Right atrium auricular region (tissue), 2 donors: ENCODE measurements at regions not wholly inside any gene's neighbourhood (a gene's known extent, or its start where the extent isn't known, plus 50 kb on each side); places are given as distances from the start of the nearest gene placed in this dataset.
"Not testable (repeated sequence)": the region's sequence is repeated elsewhere in the genome, so short reads cannot be mapped to it uniquely, and the experiment has no call there.

Experiments
- DNase-seq: peaks from one replicate; pipeline ENCODE4 v3.0.0-alpha.2; 2019; ENCODE audit warnings: low spot score
- H3K27ac ChIP-seq, 2 donors: fragments of 200-600 bp; sonication (generic); 1 replicate in 1 of 2; 2 replicates in 1 of 2; pipeline ENCODE4 v1.5.1; 2016 to 2019
- H3K27me3 ChIP-seq, 2 donors: fragments of 200-600 bp; sonication (generic); one replicate each; pipeline versions ENCODE4 v1.5.1 to v1.6.0; 2017 to 2019
- H3K36me3 ChIP-seq: fragments of 200-600 bp; sonication (generic); one replicate; pipeline ENCODE4 v1.5.1; 2016
- H3K4me1 ChIP-seq, 2 donors: fragments of 200-600 bp; sonication (generic); one replicate each; pipeline versions ENCODE4 v1.5.1 to v1.6.0; 2017 to 2019
- H3K4me3 ChIP-seq, 2 donors: fragments of 200-600 bp; sonication (generic); 1 replicate in 1 of 2; 2 replicates in 1 of 2; pipeline ENCODE4 v1.5.1; 2017 to 2019; ENCODE audit warnings: mild to moderate bottlenecking in 1 of 2, moderate library complexity in 1 of 2
- H3K9me3 ChIP-seq, 2 donors: fragments of 200-600 bp; sonication (generic); one replicate each; pipeline ENCODE4 v1.5.1; 2019
- TF ChIP-seq, protein P1 (sequence below), 2 donors: fragments of 200-600 bp; sonication (generic); IDR thresholded peaks; one replicate each; pipeline ENCODE4 v1.5.1; 2019; ENCODE audit warnings: antibody characterized with exemption in 2 of 2

GRCh38 chr18:66043009-66043408 lies 292.2 kb downstream of the CDH7 start:
- no peaks in the 10 kb centered on the region for H3K36me3 ChIP-seq
- H3K4me1 ChIP-seq = no peaks in the 10 kb centered on the region
- no peaks in the 10 kb centered on the region for H3K27me3 ChIP-seq
- no peak overlapping the region for H3K4me3 ChIP-seq
- H3K27ac ChIP-seq = no peak overlapping the region
- TF ChIP-seq, protein P1, sequence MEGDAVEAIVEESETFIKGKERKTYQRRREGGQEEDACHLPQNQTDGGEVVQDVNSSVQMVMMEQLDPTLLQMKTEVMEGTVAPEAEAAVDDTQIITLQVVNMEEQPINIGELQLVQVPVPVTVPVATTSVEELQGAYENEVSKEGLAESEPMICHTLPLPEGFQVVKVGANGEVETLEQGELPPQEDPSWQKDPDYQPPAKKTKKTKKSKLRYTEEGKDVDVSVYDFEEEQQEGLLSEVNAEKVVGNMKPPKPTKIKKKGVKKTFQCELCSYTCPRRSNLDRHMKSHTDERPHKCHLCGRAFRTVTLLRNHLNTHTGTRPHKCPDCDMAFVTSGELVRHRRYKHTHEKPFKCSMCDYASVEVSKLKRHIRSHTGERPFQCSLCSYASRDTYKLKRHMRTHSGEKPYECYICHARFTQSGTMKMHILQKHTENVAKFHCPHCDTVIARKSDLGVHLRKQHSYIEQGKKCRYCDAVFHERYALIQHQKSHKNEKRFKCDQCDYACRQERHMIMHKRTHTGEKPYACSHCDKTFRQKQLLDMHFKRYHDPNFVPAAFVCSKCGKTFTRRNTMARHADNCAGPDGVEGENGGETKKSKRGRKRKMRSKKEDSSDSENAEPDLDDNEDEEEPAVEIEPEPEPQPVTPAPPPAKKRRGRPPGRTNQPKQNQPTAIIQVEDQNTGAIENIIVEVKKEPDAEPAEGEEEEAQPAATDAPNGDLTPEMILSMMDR (IDR thresholded peaks at IDR 0.05) = no peak
- DNase-seq = no peak
- no peaks in the 10 kb centered on the region for H3K9me3 ChIP-seq

GRCh38 chr18:66013969-66014368 lies 263.2 kb downstream of the CDH7 start:
- no peak for DNase-seq
- TF ChIP-seq, protein P1 (IDR thresholded peaks at IDR 0.05) = no peak
- no peaks in the 10 kb centered on the region for H3K4me1 ChIP-seq
- H3K9me3 ChIP-seq = no peaks in the 10 kb centered on the region
- H3K27me3 ChIP-seq = no peaks in the 10 kb centered on the region
- H3K27ac ChIP-seq = no peak overlapping the region
- H3K4me3 ChIP-seq = no peak overlapping the region
- H3K36me3 ChIP-seq = no peaks in the 10 kb centered on the region

GRCh38 chr18:66011916-66012315 lies 261.1 kb downstream of the CDH7 start:
- H3K9me3 ChIP-seq = no peaks in the 10 kb centered on the region
- H3K4me1 ChIP-seq = no peaks in the 10 kb centered on the region
- TF ChIP-seq, protein P1 (IDR thresholded peaks at IDR 0.05) = no peak
- H3K36me3 ChIP-seq = no peaks in the 10 kb centered on the region
- H3K27ac ChIP-seq = no peak overlapping the region
- H3K4me3 ChIP-seq = no peak overlapping the region
- DNase-seq = no peak
- no peaks in the 10 kb centered on the region for H3K27me3 ChIP-seq

DNA sequence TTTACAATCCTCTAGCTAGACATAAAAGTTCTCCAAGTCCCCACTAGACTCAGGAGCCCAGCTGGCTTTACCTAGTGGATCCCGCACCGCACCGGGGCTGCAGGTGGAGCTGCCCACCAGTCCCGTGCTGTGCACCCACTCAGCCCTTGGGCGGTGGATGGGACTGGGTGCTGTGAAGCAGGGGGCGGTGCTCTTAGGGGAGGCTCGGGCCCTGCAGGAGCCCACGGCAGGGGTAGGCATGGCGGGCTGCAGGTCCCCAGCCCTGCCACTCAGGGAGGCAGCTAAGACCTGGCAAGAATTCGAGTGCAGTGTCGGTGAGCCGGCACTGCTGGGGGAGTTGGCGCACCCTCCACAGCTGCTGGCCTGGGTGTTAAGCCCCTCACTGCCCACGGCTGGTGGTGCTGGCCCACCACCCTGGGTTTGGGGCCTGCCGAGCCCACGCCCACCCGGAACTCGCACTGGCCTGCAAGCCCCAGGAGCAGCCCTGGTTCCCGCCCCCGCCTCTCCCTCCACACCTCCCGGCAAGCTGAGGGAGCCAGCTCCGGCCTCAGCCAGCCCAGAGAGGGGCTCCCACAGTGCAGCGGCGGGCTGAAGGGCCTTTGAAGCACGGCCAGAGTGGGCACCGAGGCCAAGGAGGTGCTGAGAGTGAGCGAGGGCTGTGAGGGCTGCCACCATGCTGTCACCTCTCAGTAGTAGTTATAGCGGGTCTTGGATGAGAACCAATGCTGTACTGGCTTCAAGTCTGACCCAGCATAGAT lies 255.2 kb downstream of the CDH7 start:
- TF ChIP-seq, protein P1 (IDR thresholded peaks at IDR 0.05) = no peak
- Histone ChIP-seq H3K36me3 (no peaks in the 10 kb centered on the region), H3K27ac (no peak overlapping the region), H3K9me3 (no peaks in the 10 kb centered on the region), H3K4me3 (no peak overlapping the region), H3K4me1 (no peaks in the 10 kb centered on the region), H3K27me3 (no peaks in the 10 kb centered on the region)
- no peak for DNase-seq

DNA sequence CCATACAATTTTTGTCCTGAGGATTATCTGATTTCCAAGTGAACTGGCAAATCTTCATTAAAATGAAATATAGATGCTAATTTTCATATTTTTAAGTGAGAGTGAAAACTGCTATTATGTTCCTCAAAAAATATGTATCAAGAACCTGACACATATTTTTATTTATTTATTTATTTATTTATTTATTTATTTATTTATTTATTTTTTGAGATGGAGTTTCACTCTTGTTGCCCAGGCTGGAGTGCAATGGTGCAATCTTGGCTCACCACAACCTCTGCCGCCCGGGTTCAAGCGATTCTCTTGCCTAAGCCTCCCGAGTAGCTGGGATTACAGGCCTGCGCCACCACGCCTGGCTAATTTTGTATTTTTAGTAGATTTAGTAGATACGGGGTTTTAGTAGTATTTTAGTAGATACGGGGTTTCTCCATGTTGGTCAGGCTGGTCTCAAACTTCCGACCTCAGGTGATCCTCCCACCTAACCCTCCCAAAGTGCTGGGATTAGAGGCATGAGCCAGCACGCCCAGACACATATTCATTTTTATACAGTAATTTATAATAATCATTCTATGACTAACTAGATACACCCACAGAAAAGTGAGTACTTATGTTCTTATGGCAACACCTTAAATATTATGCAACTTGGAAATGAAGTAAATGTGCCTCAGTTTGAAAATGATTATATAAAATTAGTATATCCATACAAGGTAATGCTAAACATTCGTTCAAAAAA lies 248.3 kb downstream of the CDH7 start:
- H3K4me1 ChIP-seq, H3K27me3 ChIP-seq, H3K4me3 ChIP-seq, DNase-seq, H3K36me3 ChIP-seq, H3K9me3 ChIP-seq, H3K27ac ChIP-seq: not testable (repeated sequence)

DNA sequence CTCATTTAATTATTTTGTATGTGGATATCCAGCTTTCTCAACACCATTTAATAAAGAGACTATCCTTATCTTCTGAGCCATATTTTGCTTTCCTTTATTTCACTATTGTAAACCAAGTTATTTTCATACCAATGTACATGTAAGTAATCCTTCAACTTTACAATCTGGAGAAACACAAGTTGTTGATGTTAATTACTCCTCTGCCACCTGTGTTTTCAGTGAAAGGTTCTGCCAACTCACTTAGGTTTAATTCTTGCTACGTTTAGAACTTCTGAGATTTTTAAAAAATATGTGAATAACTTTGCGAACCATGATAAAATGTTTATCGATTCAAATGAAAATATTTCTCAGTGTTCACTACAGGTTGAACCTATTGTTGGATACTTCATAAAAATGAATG lies 244.4 kb downstream of the CDH7 start:
- no peaks in the 10 kb centered on the region for H3K27me3 ChIP-seq
- TF ChIP-seq, protein P1 (IDR thresholded peaks at IDR 0.05) = no peak
- DNase-seq = no peak

More for the DNA sequence above, 244.4 kb downstream of the CDH7 start:
- Histone ChIP-seq H3K9me3 (no peaks in the 10 kb centered on the region), H3K4me1 (no peaks in the 10 kb centered on the region), H3K4me3 (no peak overlapping the region), H3K27ac (no peak overlapping the region), H3K36me3 (no peaks in the 10 kb centered on the region)
